ENCODE measurements at regions not wholly inside any gene's neighbourhood (a gene's known extent, or its start where the extent isn't known, plus 50 kb on each side); places are given as distances from the start of the nearest gene placed in this dataset.

- peak; percentile 97 for TF ChIP-seq CTCF (conservative IDR thresholded peaks at IDR 0.05)
- Mint-ChIP-seq H3K9me3 (no peaks in the 10 kb centered on the region), H3K4me1 (peaks cover 3% of the 10 kb centered on the region in 2 experiments; a peak in 3 of 4 replicates), H3K27me3 (ENCODE audit: low read depth) (peaks cover 7% of the 10 kb centered on the region), H3K27ac (peak overlapping the region in 1 of 3 experiments; percentile 84; a peak in 2 of 7 replicates), H3K4me3 (peak overlapping the region; percentile 49 to 66; a peak in 3 of 5 replicates), H3K36me3 (ENCODE audit: insufficient read depth in 1 of 3, low read depth in 3 of 3) (no peaks in the 10 kb centered on the region)
- no peak overlapping the region for H2BK15ac ChIP-seq (ENCODE audit: low read depth, low read length)
- no peaks in the 10 kb centered on the region for H3K79me1 ChIP-seq (ENCODE audit: insufficient read depth, low read depth, low read length, poor library complexity, severe bottlenecking)
- no peak overlapping the region for H3K4ac ChIP-seq (ENCODE audit: low read depth, low read length)
- no peaks in the 10 kb centered on the region for H3K23me2 ChIP-seq (ENCODE audit: insufficient read length, low read depth, low read length, poor library complexity, severe bottlenecking)
- H3K9me3 ChIP-seq (ENCODE audit: control insufficient read depth, low read depth, low read length), result no peaks in the 10 kb centered on the region
- H3T11ph ChIP-seq (ENCODE audit: low read length), result no peak overlapping the region
- peak overlapping the region; percentile 81 for H3K18ac ChIP-seq (ENCODE audit: insufficient read length, low read depth, low read length)
- H3K27me3 ChIP-seq (ENCODE audit: insufficient read depth, low read length), result no peaks in the 10 kb centered on the region
- no CpG with 5 or more reads among the region's 21 CpGs for WGBS (ENCODE audit: extremely low coverage, insufficient read length, low lambda C conversion rate)
- H4K20me1 ChIP-seq (ENCODE audit: control insufficient read depth, insufficient read depth, insufficient read length), result no peaks in the 10 kb centered on the region
- peak; percentile 83 for DNase-seq
- no peak overlapping the region for H3K23ac ChIP-seq (ENCODE audit: insufficient read length, low read depth, low read length)
- no peak overlapping the region for H4K5ac ChIP-seq (ENCODE audit: insufficient read length, low read depth, low read length)
- no peak overlapping the region for H3K56ac ChIP-seq (ENCODE audit: insufficient read length, low read depth, low read length)
- no peak overlapping the region for H2BK20ac ChIP-seq (ENCODE audit: low read depth, low read length, poor library complexity, severe bottlenecking)
- H3K9ac ChIP-seq (ENCODE audit: extremely low read depth, insufficient read length, low read length), result peak overlapping the region; percentile 34
- 0 out of 2 replicates have a peak overlapping the region, but pooled peaks have one; percentile 71 for H3K14ac ChIP-seq (ENCODE audit: insufficient read depth, low read length)
- H3K4me2 ChIP-seq (ENCODE audit: insufficient read depth, insufficient read length, low read length), result peak overlapping the region; percentile 63
- no peaks in the 10 kb centered on the region for H3K79me2 ChIP-seq (ENCODE audit: insufficient read depth, low read length)
- H2BK5ac ChIP-seq (ENCODE audit: insufficient read length, low read length), result no peak overlapping the region
- H2AK5ac ChIP-seq (ENCODE audit: insufficient read length, low read length), result no peak overlapping the region
- no peak overlapping the region for H3K27ac ChIP-seq (ENCODE audit: insufficient read length, low read depth, low read length)
- no peak overlapping the region for H4K8ac ChIP-seq (replicated peaks; ENCODE audit: insufficient read length, low read depth, low read length)
- no peak overlapping the region for H4K91ac ChIP-seq (ENCODE audit: insufficient read length, low read depth, low read length)
- no peaks in the 10 kb centered on the region for H3K4me1 ChIP-seq (ENCODE audit: insufficient read depth, low read length)
- no peak overlapping the region for H2BK12ac ChIP-seq (ENCODE audit: insufficient read length, low read depth, low read length)
- peak overlapping the region; percentile 99 for H2AFZ ChIP-seq (ENCODE audit: low read length)
- no peak overlapping the region for H2BK120ac ChIP-seq (ENCODE audit: low read depth, low read length, poor library complexity, severe bottlenecking)
Measured at GRCh38 chr13:26929971-26930730, 169.6 kb upstream of the GPR12 start.
